ENCODE measurements at regions not wholly inside any gene's neighbourhood (a gene's known extent, or its start where the extent isn't known, plus 50 kb on each side); places are given as distances from the start of the nearest gene placed in this dataset.

GRCh38 chr20:60361761-60362395 lies 403.7 kb downstream of the CDH26 start (continued):
- TF ChIP-seq, protein P1, sequence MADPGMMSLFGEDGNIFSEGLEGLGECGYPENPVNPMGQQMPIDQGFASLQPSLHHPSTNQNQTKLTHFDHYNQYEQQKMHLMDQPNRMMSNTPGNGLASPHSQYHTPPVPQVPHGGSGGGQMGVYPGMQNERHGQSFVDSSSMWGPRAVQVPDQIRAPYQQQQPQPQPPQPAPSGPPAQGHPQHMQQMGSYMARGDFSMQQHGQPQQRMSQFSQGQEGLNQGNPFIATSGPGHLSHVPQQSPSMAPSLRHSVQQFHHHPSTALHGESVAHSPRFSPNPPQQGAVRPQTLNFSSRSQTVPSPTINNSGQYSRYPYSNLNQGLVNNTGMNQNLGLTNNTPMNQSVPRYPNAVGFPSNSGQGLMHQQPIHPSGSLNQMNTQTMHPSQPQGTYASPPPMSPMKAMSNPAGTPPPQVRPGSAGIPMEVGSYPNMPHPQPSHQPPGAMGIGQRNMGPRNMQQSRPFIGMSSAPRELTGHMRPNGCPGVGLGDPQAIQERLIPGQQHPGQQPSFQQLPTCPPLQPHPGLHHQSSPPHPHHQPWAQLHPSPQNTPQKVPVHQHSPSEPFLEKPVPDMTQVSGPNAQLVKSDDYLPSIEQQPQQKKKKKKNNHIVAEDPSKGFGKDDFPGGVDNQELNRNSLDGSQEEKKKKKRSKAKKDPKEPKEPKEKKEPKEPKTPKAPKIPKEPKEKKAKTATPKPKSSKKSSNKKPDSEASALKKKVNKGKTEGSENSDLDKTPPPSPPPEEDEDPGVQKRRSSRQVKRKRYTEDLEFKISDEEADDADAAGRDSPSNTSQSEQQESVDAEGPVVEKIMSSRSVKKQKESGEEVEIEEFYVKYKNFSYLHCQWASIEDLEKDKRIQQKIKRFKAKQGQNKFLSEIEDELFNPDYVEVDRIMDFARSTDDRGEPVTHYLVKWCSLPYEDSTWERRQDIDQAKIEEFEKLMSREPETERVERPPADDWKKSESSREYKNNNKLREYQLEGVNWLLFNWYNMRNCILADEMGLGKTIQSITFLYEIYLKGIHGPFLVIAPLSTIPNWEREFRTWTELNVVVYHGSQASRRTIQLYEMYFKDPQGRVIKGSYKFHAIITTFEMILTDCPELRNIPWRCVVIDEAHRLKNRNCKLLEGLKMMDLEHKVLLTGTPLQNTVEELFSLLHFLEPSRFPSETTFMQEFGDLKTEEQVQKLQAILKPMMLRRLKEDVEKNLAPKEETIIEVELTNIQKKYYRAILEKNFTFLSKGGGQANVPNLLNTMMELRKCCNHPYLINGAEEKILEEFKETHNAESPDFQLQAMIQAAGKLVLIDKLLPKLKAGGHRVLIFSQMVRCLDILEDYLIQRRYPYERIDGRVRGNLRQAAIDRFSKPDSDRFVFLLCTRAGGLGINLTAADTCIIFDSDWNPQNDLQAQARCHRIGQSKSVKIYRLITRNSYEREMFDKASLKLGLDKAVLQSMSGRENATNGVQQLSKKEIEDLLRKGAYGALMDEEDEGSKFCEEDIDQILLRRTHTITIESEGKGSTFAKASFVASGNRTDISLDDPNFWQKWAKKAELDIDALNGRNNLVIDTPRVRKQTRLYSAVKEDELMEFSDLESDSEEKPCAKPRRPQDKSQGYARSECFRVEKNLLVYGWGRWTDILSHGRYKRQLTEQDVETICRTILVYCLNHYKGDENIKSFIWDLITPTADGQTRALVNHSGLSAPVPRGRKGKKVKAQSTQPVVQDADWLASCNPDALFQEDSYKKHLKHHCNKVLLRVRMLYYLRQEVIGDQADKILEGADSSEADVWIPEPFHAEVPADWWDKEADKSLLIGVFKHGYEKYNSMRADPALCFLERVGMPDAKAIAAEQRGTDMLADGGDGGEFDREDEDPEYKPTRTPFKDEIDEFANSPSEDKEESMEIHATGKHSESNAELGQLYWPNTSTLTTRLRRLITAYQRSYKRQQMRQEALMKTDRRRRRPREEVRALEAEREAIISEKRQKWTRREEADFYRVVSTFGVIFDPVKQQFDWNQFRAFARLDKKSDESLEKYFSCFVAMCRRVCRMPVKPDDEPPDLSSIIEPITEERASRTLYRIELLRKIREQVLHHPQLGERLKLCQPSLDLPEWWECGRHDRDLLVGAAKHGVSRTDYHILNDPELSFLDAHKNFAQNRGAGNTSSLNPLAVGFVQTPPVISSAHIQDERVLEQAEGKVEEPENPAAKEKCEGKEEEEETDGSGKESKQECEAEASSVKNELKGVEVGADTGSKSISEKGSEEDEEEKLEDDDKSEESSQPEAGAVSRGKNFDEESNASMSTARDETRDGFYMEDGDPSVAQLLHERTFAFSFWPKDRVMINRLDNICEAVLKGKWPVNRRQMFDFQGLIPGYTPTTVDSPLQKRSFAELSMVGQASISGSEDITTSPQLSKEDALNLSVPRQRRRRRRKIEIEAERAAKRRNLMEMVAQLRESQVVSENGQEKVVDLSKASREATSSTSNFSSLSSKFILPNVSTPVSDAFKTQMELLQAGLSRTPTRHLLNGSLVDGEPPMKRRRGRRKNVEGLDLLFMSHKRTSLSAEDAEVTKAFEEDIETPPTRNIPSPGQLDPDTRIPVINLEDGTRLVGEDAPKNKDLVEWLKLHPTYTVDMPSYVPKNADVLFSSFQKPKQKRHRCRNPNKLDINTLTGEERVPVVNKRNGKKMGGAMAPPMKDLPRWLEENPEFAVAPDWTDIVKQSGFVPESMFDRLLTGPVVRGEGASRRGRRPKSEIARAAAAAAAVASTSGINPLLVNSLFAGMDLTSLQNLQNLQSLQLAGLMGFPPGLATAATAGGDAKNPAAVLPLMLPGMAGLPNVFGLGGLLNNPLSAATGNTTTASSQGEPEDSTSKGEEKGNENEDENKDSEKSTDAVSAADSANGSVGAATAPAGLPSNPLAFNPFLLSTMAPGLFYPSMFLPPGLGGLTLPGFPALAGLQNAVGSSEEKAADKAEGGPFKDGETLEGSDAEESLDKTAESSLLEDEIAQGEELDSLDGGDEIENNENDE (IDR thresholded peaks at IDR 0.05; ENCODE audit: insufficient replicate concordance, low read length) = no peak
- no peak for TF ChIP-seq RFX5 (IDR thresholded peaks at IDR 0.05; ENCODE audit: borderline replicate concordance, low read depth, low read length)
- no peak for TF ChIP-seq RBBP5 (IDR thresholded peaks at IDR 0.05; ENCODE audit: borderline replicate concordance, low read depth, low read length)
- TF ChIP-seq CHD1 (IDR thresholded peaks at IDR 0.05; ENCODE audit: low read depth, low read length) = no peak
- no peak for TF ChIP-seq SP4 (IDR thresholded peaks at IDR 0.05; ENCODE audit: low read length)
- TF ChIP-seq SRF (IDR thresholded peaks at IDR 0.05; ENCODE audit: low read depth, low read length) = no peak
- TF ChIP-seq CREB1 (IDR thresholded peaks at IDR 0.05) = no peak
- TF ChIP-seq TAF1 (IDR thresholded peaks at IDR 0.05; ENCODE audit: low read depth, low read length) = no peak
- no peak for TF ChIP-seq SIX5 (IDR thresholded peaks at IDR 0.05; ENCODE audit: low read depth, low read length)

All from H1 (cell line).